ENCODE measurements at regions not wholly inside any gene's neighbourhood (a gene's known extent, or its start where the extent isn't known, plus 50 kb on each side); places are given as distances from the start of the nearest gene placed in this dataset.

DNA sequence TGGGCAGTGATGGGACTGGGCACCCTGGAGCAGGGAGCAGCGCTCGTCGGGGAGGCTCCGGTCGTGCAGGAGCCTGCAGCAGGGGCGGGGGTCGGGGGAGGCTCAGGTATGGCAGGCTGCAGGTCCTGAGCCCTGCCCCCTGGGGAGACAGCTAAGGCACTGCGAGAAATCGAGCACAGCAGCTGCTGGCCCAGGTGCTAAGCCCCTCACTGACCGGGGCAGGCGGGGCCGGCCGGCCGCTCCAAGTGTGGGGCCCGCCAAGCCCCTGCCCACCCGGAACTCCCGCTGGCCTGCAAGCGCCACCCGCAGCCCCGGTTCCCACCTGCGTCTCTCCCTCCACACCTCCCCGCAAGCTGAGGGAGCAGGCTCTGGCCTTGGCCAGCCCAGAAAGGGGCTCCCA, 326.8 kb upstream of the TMTC1 start:
- Histone ChIP-seq H3K4me1 (no peaks in the 10 kb centered on the region), H3K9me3 (no peaks in the 10 kb centered on the region), H3K27ac (no peak overlapping the region), H3K4me2 (no peak overlapping the region), H3K4me3 (no peak overlapping the region)
- CTCF ChIA-PET: interaction anchor here (0.6 kb wide), 1 partner anchor 607 kb away, joined by 3 read pairs; no protein-coding TSS in a partner anchor
- DNase-seq (ENCODE audit: low read depth in 1 of 2, low spot score in 1 of 2) (no peak), ATAC-seq (no peak), FAIRE-seq (no peak)
- POLR2A ChIA-PET: no interaction called here
- TF ChIP-seq ZNF302 (CRISPR knock-in tag; IDR thresholded peaks at IDR 0.05) (no peak), POLR2AphosphoS2 (conservative IDR thresholded peaks at IDR 0.05; ENCODE audit: low read length) (no peak), TP53 (CRISPR knock-in tag; IDR thresholded peaks at IDR 0.05) (no peak)
- TF ChIP-seq, protein P1, sequence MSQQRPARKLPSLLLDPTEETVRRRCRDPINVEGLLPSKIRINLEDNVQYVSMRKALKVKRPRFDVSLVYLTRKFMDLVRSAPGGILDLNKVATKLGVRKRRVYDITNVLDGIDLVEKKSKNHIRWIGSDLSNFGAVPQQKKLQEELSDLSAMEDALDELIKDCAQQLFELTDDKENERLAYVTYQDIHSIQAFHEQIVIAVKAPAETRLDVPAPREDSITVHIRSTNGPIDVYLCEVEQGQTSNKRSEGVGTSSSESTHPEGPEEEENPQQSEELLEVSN (IDR thresholded peaks at IDR 0.05; ENCODE audit: borderline replicate concordance, low read depth): no peak
- 39% methylated on average over 9 of the region's 22 CpGs for WGBS (ENCODE audit: missing lambda C conversion rate)

DNA sequence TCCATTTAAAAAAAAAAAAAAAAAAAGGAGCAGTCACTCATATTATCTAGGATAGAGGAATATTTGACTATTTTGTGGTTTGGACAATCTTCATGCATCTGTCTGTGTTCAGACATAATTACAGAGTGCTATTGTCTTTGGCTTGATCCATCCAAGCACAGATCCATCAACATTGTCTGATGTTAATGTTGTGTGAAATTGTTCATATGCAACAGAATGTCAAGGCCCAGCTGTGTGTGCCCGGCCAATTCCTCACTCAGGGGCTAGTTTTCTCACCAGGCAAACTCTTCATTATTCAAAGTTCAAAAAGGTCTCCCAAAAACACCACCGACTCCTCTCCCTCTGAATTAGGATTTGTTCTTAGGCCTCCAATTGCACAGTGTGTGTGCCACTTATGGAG, 324.9 kb upstream of the TMTC1 start:
- Histone ChIP-seq H3K9me3 (no peaks in the 10 kb centered on the region), H3K4me2 (no peak overlapping the region), H3K4me3 (no peak overlapping the region), H3K4me1 (no peaks in the 10 kb centered on the region), H3K27ac (no peak overlapping the region)
- DNase-seq (ENCODE audit: low read depth in 1 of 2, low spot score in 1 of 2): no peak
- FAIRE-seq: no peak
- ChIA-PET POLR2A (no interaction called here), CTCF (interaction anchor here (0.7 kb wide), 1 partner anchor 49 kb away, joined by 3 read pairs; no protein-coding TSS in a partner anchor)
- no peak for ATAC-seq
- WGBS (ENCODE audit: missing lambda C conversion rate): 6% methylated on average over 2 of the region's 2 CpGs
- TF ChIP-seq ESRRA (IDR thresholded peaks at IDR 0.05; ENCODE audit: borderline replicate concordance, low read length) (no peak), RNF2 (IDR thresholded peaks at IDR 0.05; ENCODE audit: borderline replicate concordance, low read depth) (no peak), MAZ (IDR thresholded peaks at IDR 0.05; ENCODE audit: borderline replicate concordance, low read depth, low read length) (no peak), POLR2A (IDR thresholded peaks at IDR 0.05; ENCODE audit: low read length) (no peak), FOSB (CRISPR knock-in tag; IDR thresholded peaks at IDR 0.05) (no peak)
- TF ChIP-seq, protein P2, sequence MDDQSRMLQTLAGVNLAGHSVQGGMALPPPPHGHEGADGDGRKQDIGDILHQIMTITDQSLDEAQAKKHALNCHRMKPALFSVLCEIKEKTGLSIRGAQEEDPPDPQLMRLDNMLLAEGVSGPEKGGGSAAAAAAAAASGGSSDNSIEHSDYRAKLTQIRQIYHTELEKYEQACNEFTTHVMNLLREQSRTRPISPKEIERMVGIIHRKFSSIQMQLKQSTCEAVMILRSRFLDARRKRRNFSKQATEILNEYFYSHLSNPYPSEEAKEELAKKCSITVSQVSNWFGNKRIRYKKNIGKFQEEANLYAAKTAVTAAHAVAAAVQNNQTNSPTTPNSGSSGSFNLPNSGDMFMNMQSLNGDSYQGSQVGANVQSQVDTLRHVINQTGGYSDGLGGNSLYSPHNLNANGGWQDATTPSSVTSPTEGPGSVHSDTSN (IDR thresholded peaks at IDR 0.05): no peak

DNA sequence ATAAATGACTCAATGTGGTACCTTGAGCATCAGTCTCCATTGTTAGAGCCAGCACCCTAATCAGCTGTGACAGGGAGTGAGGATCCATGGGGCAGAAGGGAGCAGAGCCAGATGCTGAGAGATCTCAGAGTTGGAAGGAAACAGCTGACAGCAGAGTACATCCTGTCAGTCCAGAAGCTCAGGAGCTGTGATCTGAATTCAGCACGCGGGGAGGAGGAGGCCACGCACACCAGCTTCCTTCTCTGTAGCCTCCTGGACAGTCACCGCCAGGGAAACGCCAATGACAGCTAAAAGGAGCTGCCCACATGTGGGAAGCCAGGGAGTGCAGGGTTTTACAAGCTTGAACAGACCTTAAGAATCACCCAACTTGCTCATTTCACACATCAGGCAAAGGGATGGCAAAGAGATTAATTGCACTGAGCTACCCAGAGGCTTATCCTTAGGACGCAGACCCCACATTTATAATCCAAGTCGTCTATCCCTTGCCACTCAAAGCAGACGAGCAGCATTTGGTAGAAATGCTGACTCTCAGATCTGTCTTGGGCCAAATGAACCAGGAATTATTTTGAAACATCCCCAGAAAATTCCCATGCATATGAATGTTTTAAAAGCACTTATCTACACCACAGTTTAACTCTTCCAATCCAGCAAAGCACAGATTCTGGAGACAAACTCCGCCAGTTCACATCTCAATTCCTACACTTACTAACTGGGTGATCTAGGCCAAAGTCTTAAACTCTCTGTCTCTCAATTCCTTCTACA, 322.6 kb upstream of the TMTC1 start:
- Histone ChIP-seq H3K4me3 (no peak overlapping the region), H3K9me3 (no peaks in the 10 kb centered on the region), H3K27ac (no peak overlapping the region), H3K4me2 (no peak overlapping the region), H3K4me1 (no peaks in the 10 kb centered on the region)
- no peak; a peak in 1 of 6 replicates for ATAC-seq
- TF ChIP-seq CHD4 (IDR thresholded peaks at IDR 0.05; ENCODE audit: borderline replicate concordance) (no peak), NR3C1 (IDR thresholded peaks at IDR 0.05) (no peak), JUNB (IDR thresholded peaks at IDR 0.05) (no peak), FOSB (CRISPR knock-in tag; IDR thresholded peaks at IDR 0.05) (no peak), POLR2AphosphoS2 (conservative IDR thresholded peaks at IDR 0.05; ENCODE audit: low read length) (no peak), CBX8 (IDR thresholded peaks at IDR 0.05) (no peak), NPAS2 (CRISPR knock-in tag; IDR thresholded peaks at IDR 0.05; ENCODE audit: borderline replicate concordance) (no peak), HOXB5 (CRISPR knock-in tag; IDR thresholded peaks at IDR 0.05) (no peak), CBX2 (IDR thresholded peaks at IDR 0.05; ENCODE audit: borderline replicate concordance, low read depth) (no peak), HOXA7 (CRISPR knock-in tag; IDR thresholded peaks at IDR 0.05) (no peak), MAFK (IDR thresholded peaks at IDR 0.05; ENCODE audit: partially characterized antibody) (no peak), RFX5 (IDR thresholded peaks at IDR 0.05) (no peak), ZSCAN20 (CRISPR knock-in tag; IDR thresholded peaks at IDR 0.05) (no peak), CHD2 (IDR thresholded peaks at IDR 0.05; ENCODE audit: low read length, partially characterized antibody) (no peak), FOSL2 (IDR thresholded peaks at IDR 0.05) (no peak), FOSL2 (CRISPR knock-in tag; IDR thresholded peaks at IDR 0.05) (no peak)
- TF ChIP-seq, protein P3, sequence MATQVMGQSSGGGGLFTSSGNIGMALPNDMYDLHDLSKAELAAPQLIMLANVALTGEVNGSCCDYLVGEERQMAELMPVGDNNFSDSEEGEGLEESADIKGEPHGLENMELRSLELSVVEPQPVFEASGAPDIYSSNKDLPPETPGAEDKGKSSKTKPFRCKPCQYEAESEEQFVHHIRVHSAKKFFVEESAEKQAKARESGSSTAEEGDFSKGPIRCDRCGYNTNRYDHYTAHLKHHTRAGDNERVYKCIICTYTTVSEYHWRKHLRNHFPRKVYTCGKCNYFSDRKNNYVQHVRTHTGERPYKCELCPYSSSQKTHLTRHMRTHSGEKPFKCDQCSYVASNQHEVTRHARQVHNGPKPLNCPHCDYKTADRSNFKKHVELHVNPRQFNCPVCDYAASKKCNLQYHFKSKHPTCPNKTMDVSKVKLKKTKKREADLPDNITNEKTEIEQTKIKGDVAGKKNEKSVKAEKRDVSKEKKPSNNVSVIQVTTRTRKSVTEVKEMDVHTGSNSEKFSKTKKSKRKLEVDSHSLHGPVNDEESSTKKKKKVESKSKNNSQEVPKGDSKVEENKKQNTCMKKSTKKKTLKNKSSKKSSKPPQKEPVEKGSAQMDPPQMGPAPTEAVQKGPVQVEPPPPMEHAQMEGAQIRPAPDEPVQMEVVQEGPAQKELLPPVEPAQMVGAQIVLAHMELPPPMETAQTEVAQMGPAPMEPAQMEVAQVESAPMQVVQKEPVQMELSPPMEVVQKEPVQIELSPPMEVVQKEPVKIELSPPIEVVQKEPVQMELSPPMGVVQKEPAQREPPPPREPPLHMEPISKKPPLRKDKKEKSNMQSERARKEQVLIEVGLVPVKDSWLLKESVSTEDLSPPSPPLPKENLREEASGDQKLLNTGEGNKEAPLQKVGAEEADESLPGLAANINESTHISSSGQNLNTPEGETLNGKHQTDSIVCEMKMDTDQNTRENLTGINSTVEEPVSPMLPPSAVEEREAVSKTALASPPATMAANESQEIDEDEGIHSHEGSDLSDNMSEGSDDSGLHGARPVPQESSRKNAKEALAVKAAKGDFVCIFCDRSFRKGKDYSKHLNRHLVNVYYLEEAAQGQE (IDR thresholded peaks at IDR 0.05): no peak
- TF ChIP-seq, protein P4, sequence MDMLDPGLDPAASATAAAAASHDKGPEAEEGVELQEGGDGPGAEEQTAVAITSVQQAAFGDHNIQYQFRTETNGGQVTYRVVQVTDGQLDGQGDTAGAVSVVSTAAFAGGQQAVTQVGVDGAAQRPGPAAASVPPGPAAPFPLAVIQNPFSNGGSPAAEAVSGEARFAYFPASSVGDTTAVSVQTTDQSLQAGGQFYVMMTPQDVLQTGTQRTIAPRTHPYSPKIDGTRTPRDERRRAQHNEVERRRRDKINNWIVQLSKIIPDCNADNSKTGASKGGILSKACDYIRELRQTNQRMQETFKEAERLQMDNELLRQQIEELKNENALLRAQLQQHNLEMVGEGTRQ (IDR thresholded peaks at IDR 0.05): no peak
- TF ChIP-seq, protein P5, sequence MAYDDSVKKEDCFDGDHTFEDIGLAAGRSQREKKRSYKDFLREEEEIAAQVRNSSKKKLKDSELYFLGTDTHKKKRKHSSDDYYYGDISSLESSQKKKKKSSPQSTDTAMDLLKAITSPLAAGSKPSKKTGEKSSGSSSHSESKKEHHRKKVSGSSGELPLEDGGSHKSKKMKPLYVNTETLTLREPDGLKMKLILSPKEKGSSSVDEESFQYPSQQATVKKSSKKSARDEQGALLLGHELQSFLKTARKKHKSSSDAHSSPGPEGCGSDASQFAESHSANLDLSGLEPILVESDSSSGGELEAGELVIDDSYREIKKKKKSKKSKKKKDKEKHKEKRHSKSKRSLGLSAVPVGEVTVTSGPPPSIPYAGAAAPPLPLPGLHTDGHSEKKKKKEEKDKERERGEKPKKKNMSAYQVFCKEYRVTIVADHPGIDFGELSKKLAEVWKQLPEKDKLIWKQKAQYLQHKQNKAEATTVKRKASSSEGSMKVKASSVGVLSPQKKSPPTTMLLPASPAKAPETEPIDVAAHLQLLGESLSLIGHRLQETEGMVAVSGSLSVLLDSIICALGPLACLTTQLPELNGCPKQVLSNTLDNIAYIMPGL (CRISPR knock-in tag; IDR thresholded peaks at IDR 0.05; ENCODE audit: borderline replicate concordance): no peak
- 9% methylated on average over 9 of the region's 9 CpGs for WGBS (ENCODE audit: missing lambda C conversion rate)
- ChIA-PET POLR2A (no interaction called here), CTCF (no interaction called here)
- FAIRE-seq: no peak
- DNase-seq (ENCODE audit: low read depth in 1 of 2, low spot score in 1 of 2): no peak

Measured in A549 (cell line).